ENCODE measurements at regions not wholly inside any gene's neighbourhood (a gene's known extent, or its start where the extent isn't known, plus 50 kb on each side); places are given as distances from the start of the nearest gene placed in this dataset.
A peak's percentile ranks its signal among the peaks of the same experiment; 100 is the strongest.

GRCh38 chr1:8241417-8242014 lies 76.4 kb upstream of the SLC45A1 start (continued):
- TF ChIP-seq, protein P1, sequence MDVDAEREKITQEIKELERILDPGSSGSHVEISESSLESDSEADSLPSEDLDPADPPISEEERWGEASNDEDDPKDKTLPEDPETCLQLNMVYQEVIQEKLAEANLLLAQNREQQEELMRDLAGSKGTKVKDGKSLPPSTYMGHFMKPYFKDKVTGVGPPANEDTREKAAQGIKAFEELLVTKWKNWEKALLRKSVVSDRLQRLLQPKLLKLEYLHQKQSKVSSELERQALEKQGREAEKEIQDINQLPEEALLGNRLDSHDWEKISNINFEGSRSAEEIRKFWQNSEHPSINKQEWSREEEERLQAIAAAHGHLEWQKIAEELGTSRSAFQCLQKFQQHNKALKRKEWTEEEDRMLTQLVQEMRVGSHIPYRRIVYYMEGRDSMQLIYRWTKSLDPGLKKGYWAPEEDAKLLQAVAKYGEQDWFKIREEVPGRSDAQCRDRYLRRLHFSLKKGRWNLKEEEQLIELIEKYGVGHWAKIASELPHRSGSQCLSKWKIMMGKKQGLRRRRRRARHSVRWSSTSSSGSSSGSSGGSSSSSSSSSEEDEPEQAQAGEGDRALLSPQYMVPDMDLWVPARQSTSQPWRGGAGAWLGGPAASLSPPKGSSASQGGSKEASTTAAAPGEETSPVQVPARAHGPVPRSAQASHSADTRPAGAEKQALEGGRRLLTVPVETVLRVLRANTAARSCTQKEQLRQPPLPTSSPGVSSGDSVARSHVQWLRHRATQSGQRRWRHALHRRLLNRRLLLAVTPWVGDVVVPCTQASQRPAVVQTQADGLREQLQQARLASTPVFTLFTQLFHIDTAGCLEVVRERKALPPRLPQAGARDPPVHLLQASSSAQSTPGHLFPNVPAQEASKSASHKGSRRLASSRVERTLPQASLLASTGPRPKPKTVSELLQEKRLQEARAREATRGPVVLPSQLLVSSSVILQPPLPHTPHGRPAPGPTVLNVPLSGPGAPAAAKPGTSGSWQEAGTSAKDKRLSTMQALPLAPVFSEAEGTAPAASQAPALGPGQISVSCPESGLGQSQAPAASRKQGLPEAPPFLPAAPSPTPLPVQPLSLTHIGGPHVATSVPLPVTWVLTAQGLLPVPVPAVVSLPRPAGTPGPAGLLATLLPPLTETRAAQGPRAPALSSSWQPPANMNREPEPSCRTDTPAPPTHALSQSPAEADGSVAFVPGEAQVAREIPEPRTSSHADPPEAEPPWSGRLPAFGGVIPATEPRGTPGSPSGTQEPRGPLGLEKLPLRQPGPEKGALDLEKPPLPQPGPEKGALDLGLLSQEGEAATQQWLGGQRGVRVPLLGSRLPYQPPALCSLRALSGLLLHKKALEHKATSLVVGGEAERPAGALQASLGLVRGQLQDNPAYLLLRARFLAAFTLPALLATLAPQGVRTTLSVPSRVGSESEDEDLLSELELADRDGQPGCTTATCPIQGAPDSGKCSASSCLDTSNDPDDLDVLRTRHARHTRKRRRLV (CRISPR knock-in tag; IDR thresholded peaks at IDR 0.05), result no peak
- TF ChIP-seq EEA1 (CRISPR knock-in tag; IDR thresholded peaks at IDR 0.05; ENCODE audit: borderline replicate concordance), result no peak
- TF ChIP-seq ZNF747 (CRISPR knock-in tag; IDR thresholded peaks at IDR 0.05; ENCODE audit: borderline replicate concordance), result no peak
- TF ChIP-seq, protein P2, sequence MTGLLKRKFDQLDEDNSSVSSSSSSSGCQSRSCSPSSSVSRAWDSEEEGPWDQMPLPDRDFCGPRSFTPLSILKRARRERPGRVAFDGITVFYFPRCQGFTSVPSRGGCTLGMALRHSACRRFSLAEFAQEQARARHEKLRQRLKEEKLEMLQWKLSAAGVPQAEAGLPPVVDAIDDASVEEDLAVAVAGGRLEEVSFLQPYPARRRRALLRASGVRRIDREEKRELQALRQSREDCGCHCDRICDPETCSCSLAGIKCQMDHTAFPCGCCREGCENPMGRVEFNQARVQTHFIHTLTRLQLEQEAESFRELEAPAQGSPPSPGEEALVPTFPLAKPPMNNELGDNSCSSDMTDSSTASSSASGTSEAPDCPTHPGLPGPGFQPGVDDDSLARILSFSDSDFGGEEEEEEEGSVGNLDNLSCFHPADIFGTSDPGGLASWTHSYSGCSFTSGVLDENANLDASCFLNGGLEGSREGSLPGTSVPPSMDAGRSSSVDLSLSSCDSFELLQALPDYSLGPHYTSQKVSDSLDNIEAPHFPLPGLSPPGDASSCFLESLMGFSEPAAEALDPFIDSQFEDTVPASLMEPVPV (CRISPR knock-in tag; IDR thresholded peaks at IDR 0.05), result no peak
- TF ChIP-seq BORCS8-MEF2B (CRISPR knock-in tag; IDR thresholded peaks at IDR 0.05), result no peak
- TF ChIP-seq CC2D1A (CRISPR knock-in tag; IDR thresholded peaks at IDR 0.05), result no peak
- no peak for TF ChIP-seq ZNF101 (CRISPR knock-in tag; IDR thresholded peaks at IDR 0.05; ENCODE audit: borderline replicate concordance, low read depth)
- TF ChIP-seq ZFP41 (CRISPR knock-in tag; IDR thresholded peaks at IDR 0.05; ENCODE audit: borderline replicate concordance), result no peak
- TF ChIP-seq ARNTL (CRISPR knock-in tag; IDR thresholded peaks at IDR 0.05), result peak; percentile 51; the same call in 1 of the 2 replicates
- peak; percentile 54 for TF ChIP-seq THAP11 (CRISPR knock-in tag; IDR thresholded peaks at IDR 0.05)
- no peak for TF ChIP-seq ATF7 (IDR thresholded peaks at IDR 0.05)
- TF ChIP-seq ATF7 (CRISPR knock-in tag; IDR thresholded peaks at IDR 0.05), result peak; percentile 46; the same call in 1 of the 2 replicates
- peak in 1 of 2 experiments; percentile 50; a peak in 2 of 4 replicates for TF ChIP-seq HMGXB4 (CRISPR knock-in tag; IDR thresholded peaks at IDR 0.05; ENCODE audit: borderline replicate concordance in 1 of 2, low read depth in 1 of 2)
- no peak for TF ChIP-seq ZNF746 (CRISPR knock-in tag; IDR thresholded peaks at IDR 0.05)
- TF ChIP-seq, protein P3, sequence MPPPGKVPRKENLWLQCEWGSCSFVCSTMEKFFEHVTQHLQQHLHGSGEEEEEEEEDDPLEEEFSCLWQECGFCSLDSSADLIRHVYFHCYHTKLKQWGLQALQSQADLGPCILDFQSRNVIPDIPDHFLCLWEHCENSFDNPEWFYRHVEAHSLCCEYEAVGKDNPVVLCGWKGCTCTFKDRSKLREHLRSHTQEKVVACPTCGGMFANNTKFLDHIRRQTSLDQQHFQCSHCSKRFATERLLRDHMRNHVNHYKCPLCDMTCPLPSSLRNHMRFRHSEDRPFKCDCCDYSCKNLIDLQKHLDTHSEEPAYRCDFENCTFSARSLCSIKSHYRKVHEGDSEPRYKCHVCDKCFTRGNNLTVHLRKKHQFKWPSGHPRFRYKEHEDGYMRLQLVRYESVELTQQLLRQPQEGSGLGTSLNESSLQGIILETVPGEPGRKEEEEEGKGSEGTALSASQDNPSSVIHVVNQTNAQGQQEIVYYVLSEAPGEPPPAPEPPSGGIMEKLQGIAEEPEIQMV (CRISPR knock-in tag; IDR thresholded peaks at IDR 0.05; ENCODE audit: low read depth), result peak; percentile 49; the same call in 1 of the 2 replicates
- no peak for TF ChIP-seq ZNF883 (CRISPR knock-in tag; IDR thresholded peaks at IDR 0.05; ENCODE audit: not compliant biosample characterization)
